NCI-H345 treated with DMSO at 0.1 percent for 48 hours (cell line): ENCODE measurements at regions not wholly inside any gene's neighbourhood (a gene's known extent, or its start where the extent isn't known, plus 50 kb on each side); places are given as distances from the start of the nearest gene placed in this dataset.

ENCODE experiments used
- DNase-seq: peaks from one replicate; lab custom pipeline; 2025; ENCODE audit not compliant: unreplicated experiment; lab: John Stamatoyannopoulos, UW

DNA sequence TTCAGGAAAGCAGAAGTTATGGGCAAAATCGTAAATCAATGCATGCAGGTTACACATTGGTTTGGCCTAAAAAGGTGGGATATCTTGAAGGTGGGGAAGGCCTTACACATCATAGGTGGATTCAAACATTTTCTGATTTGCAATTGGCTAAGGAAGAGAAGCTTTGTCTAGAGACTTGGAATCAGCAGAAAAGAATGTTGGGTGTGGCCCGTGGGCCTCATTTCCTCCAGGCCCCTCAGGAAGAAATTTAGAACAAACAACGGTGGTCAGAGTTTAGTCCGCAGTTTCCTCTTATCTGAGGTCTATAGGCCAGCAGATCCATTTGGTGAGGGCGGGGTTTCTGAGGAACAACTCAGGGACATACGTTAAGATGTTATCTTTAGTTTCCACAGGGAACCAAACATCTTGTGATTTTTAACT is 50.9 kb upstream of the AFF3 start:
- DNase-seq, result no peak

DNA sequence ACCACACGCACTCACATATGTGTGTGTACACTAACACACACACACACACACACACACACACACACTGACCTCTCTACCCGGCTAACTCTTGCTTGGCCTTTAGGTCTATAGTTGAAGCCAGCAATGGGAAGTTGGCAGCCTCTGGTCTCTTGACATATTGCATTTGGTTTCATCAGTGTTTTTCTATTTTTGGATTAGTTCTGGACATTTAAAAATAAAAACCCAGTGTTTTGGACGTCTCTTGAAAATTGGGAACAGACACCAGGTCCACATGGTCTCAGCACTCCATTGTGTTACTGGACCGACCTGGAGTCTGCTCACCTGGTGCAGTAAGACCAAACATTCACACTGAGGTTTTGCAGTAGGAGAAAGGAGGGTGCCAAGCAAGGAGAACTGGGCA is 50.4 kb upstream of the AFF3 start:
- DNase-seq, result no peak

DNA sequence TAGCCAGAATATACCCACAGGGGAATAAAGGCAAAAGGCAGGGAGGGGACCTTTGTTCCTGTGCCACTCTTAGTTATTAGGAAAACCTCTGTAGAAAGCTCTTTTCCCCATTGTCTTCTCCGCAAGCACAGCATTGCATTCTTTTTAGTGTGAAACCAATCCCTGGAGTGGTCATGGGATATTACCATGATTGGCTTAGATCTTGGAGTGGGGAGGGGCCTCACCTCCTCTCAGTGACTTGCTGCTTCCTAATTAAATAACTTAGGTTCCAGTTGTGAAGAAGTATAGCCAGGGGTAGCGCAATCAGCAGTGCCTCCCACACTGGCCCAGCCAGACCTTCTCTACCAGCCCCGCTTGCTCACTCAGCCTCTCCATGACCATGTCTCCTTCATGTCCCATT is 49.9 kb upstream of the AFF3 start:
- no peak for DNase-seq
